ENCODE measurements at regions not wholly inside any gene's neighbourhood (a gene's known extent, or its start where the extent isn't known, plus 50 kb on each side); places are given as distances from the start of the nearest gene placed in this dataset.

- Histone ChIP-seq H3K36me3 (replicated peaks in 1 of 2; ENCODE audit: control insufficient read depth in 1 of 2, insufficient read depth in 2 of 2, low read length in 2 of 2) (no peaks in the 10 kb centered on the region), H2AFZ (ENCODE audit: low read length) (no peak overlapping the region), H3K4me1 (ENCODE audit: insufficient read depth, low read length) (peaks cover 11% of the 10 kb centered on the region), H3K27ac (ENCODE audit: extremely low read length, insufficient read depth, low read length) (no peak overlapping the region), H3K4me2 (ENCODE audit: low read depth, low read length) (no peak overlapping the region), H3K4me3 (replicated peaks in 1 of 3; ENCODE audit: insufficient read depth in 1 of 3, low read depth in 2 of 3, low read length in 3 of 3) (no peak overlapping the region), H3K9me3 (ENCODE audit: low read length) (no peaks in the 10 kb centered on the region), H3K79me2 (ENCODE audit: insufficient read depth, low read length) (no peaks in the 10 kb centered on the region), H4K20me1 (ENCODE audit: insufficient read depth, low read length) (no peaks in the 10 kb centered on the region), H3K9ac (ENCODE audit: insufficient read depth, low read depth, low read length) (no peak overlapping the region), H3K27me3 (ENCODE audit: control insufficient read depth in 1 of 2, insufficient read depth in 2 of 2, low read length in 2 of 2) (0 out of 5 replicates have a peak, but pooled peaks cover 0 to 3% of the 10 kb centered on the region in 2 experiments)
- ChIA-PET POLR2A (no interaction called here), CTCF (ENCODE audit: low intra/inter-chr PET ratio, low total read pairs) (no interaction called here)
- no peak for ATAC-seq
- intact Hi-C loops (cut with micrococcal nuclease; ENCODE audit: unreplicated experiment) (no loop called here), in situ Hi-C loops (cut with HindIII; ENCODE audit: extremely low pct_ligation_motif_present, low pct_unique_long_range_greater_than_20kb) (no loop called here)
- TF ChIP-seq ETV6 (CRISPR knock-in tag; conservative IDR thresholded peaks at IDR 0.05): no peak
- no peak for DNase-seq (ENCODE audit: low spot score)
- 69% methylated on average over 8 of the region's 8 CpGs for WGBS (ENCODE audit: low lambda C conversion rate)
- FAIRE-seq: no peak
- BruUV-seq (replicated peaks): no TSS peak
Observed at GRCh38 chr1:108038653-108039236, 73.8 kb upstream of the VAV3 start.

GRCh38 chr1:108036796-108037562 is 72.0 kb upstream of the VAV3 start:
- Histone ChIP-seq H3K9ac (ENCODE audit: insufficient read depth, low read depth, low read length) (no peak overlapping the region), H3K36me3 (replicated peaks in 1 of 2; ENCODE audit: control insufficient read depth in 1 of 2, insufficient read depth in 2 of 2, low read length in 2 of 2) (no peaks in the 10 kb centered on the region), H2AFZ (ENCODE audit: low read length) (no peak overlapping the region), H3K4me2 (ENCODE audit: low read depth, low read length) (no peak overlapping the region), H4K20me1 (ENCODE audit: insufficient read depth, low read length) (no peaks in the 10 kb centered on the region), H3K4me1 (ENCODE audit: insufficient read depth, low read length) (peaks cover 19% of the 10 kb centered on the region), H3K27ac (ENCODE audit: extremely low read length, insufficient read depth, low read length) (no peak overlapping the region), H3K9me3 (ENCODE audit: low read length) (no peaks in the 10 kb centered on the region), H3K79me2 (ENCODE audit: insufficient read depth, low read length) (no peaks in the 10 kb centered on the region), H3K4me3 (replicated peaks in 1 of 3; ENCODE audit: insufficient read depth in 1 of 3, low read depth in 2 of 3, low read length in 3 of 3) (no peak overlapping the region), H3K27me3 (ENCODE audit: control insufficient read depth in 1 of 2, insufficient read depth in 2 of 2, low read length in 2 of 2) (0 out of 5 replicates have a peak, but pooled peaks cover 0 to 3% of the 10 kb centered on the region in 2 experiments)
- FAIRE-seq (no peak), ATAC-seq (no peak), DNase-seq (ENCODE audit: low spot score) (no peak)
- ChIA-PET CTCF (ENCODE audit: low intra/inter-chr PET ratio, low total read pairs) (no interaction called here), POLR2A (no interaction called here)
- 72% methylated on average over 3 of the region's 3 CpGs for WGBS (ENCODE audit: low lambda C conversion rate)
- intact Hi-C loops (cut with micrococcal nuclease; ENCODE audit: unreplicated experiment) (no loop called here), in situ Hi-C loops (cut with HindIII; ENCODE audit: extremely low pct_ligation_motif_present, low pct_unique_long_range_greater_than_20kb) (no loop called here)
- TF ChIP-seq ZNF629 (CRISPR knock-in tag; conservative IDR thresholded peaks at IDR 0.05) (peak; percentile 47), ZNF619 (CRISPR knock-in tag; IDR thresholded peaks at IDR 0.05) (no peak), ZBTB26 (CRISPR knock-in tag; IDR thresholded peaks at IDR 0.05; ENCODE audit: borderline replicate concordance) (no peak)
- BruUV-seq (replicated peaks): no TSS peak

Measured in HepG2 (cell line).